Liver (tissue), 7 donors: ENCODE measurements at regions not wholly inside any gene's neighbourhood (a gene's known extent, or its start where the extent isn't known, plus 50 kb on each side); places are given as distances from the start of the nearest gene placed in this dataset.

Experiments used
- DNase-seq: peaks from one replicate; pipeline ENCODE4 v3.0.0-alpha.2; 2017; ENCODE audit warnings: low spot score
- H3K27ac ChIP-seq, 2 donors: one replicate each; pipeline ENCODE4 v1.7.0; 2013; ENCODE audit warnings: inconsistent platforms in 2 of 2, low read length in 2 of 2, control low read depth in 1 of 2, low read depth in 1 of 2, mild to moderate bottlenecking in 1 of 2
- H3K27me3 ChIP-seq, 4 donors: one replicate each; pipeline versions ENCODE4 v1.6.1 to v1.7.0; 2013; ENCODE audit warnings: low read length in 3 of 4, inconsistent platforms in 1 of 4, mild to moderate bottlenecking in 1 of 4, moderate library complexity in 1 of 4; ENCODE audit not compliant: control insufficient read depth in 4 of 4, insufficient read depth in 4 of 4
- H3K36me3 ChIP-seq, 4 donors: one replicate each; pipeline versions ENCODE4 v1.6.1 to v1.7.0; 2013; ENCODE audit warnings: low read length in 3 of 4, mild to moderate bottlenecking in 3 of 4, low read depth in 1 of 4, moderate library complexity in 1 of 4; ENCODE audit not compliant: control insufficient read depth in 4 of 4, insufficient read depth in 3 of 4
- H3K4me1 ChIP-seq, 4 donors: one replicate each; pipeline versions ENCODE4 v1.6.1 to v1.7.0; 2013; ENCODE audit warnings: low read length in 3 of 4, mild to moderate bottlenecking in 3 of 4, moderate library complexity in 1 of 4; ENCODE audit not compliant: control insufficient read depth in 4 of 4, insufficient read depth in 4 of 4
- H3K4me3 ChIP-seq, 3 donors: one replicate each; pipeline versions ENCODE4 v1.6.1 to v1.7.0; 2013; ENCODE audit warnings: low read length in 3 of 3, control low read depth in 1 of 3, low read depth in 1 of 3, mild to moderate bottlenecking in 1 of 3
- H3K9ac ChIP-seq, 2 donors: one replicate each; pipeline ENCODE4 v1.7.0; 2013; ENCODE audit warnings: low read length in 2 of 2, mild to moderate bottlenecking in 2 of 2, moderate library complexity in 2 of 2, control low read depth in 1 of 2, low read depth in 1 of 2
- H3K9me3 ChIP-seq, 4 donors: one replicate each; pipeline versions ENCODE4 v1.6.1 to v1.7.0; 2013; ENCODE audit warnings: low read length in 3 of 4; ENCODE audit not compliant: control insufficient read depth in 4 of 4
- ATF3 ChIP-seq: IDR thresholded peaks from 2 replicates; pipeline ENCODE4 v1.6.1; 2016; ENCODE audit warnings: antibody characterized with exemption
- EGR1 ChIP-seq, 2 donors: IDR thresholded peaks; 2 replicates each; pipeline ENCODE4 v1.6.1; 2016 to 2018; ENCODE audit warnings: antibody characterized with exemption in 2 of 2, low read depth in 2 of 2
- FOXA1 ChIP-seq: IDR thresholded peaks from 2 replicates; pipeline ENCODE4 v1.6.1; 2016; ENCODE audit warnings: antibody characterized with exemption
- FOXA2 ChIP-seq: IDR thresholded peaks from 2 replicates; pipeline ENCODE4 v1.6.1; 2016; ENCODE audit warnings: antibody characterized with exemption
- GABPA ChIP-seq, 2 donors: IDR thresholded peaks in 1 of 2; conservative IDR thresholded peaks in 1 of 2; 2 replicates each; pipeline ENCODE4 v1.6.1; 2016; ENCODE audit warnings: antibody characterized with exemption in 2 of 2, mild to moderate bottlenecking in 1 of 2, moderate library complexity in 1 of 2
- HNF4A ChIP-seq, 2 donors: conservative IDR thresholded peaks; 2 replicates each; pipeline ENCODE4 v1.6.1; 2016; ENCODE audit warnings: antibody characterized with exemption in 2 of 2, mild to moderate bottlenecking in 2 of 2
- HNF4G ChIP-seq: IDR thresholded peaks from 2 replicates; pipeline ENCODE4 v1.6.1; 2016; ENCODE audit warnings: antibody characterized with exemption
- NR2F2 ChIP-seq: IDR thresholded peaks from 2 replicates; pipeline ENCODE4 v1.6.1; 2016; ENCODE audit warnings: antibody characterized with exemption
- RAD21 ChIP-seq, 2 donors: IDR thresholded peaks; 2 replicates each; pipeline ENCODE4 v1.6.1; 2016; ENCODE audit warnings: antibody characterized with exemption in 2 of 2, mild to moderate bottlenecking in 2 of 2
- RXRA ChIP-seq, 2 donors: IDR thresholded peaks; 2 replicates each; pipeline ENCODE4 v1.6.1; 2017 to 2018; ENCODE audit warnings: antibody characterized with exemption in 2 of 2, mild to moderate bottlenecking in 1 of 2
- SP1 ChIP-seq: IDR thresholded peaks from 2 replicates; pipeline ENCODE4 v1.6.1; 2018; ENCODE audit warnings: antibody characterized with exemption, mild to moderate bottlenecking
- TAF1 ChIP-seq: conservative IDR thresholded peaks from 2 replicates; pipeline ENCODE4 v1.6.1; 2016; ENCODE audit warnings: antibody characterized with exemption, mild to moderate bottlenecking
- YY1 ChIP-seq: IDR thresholded peaks from 2 replicates; pipeline ENCODE4 v1.6.1; 2016; ENCODE audit warnings: antibody characterized with exemption, mild to moderate bottlenecking
- ZBTB33 ChIP-seq: IDR thresholded peaks from 2 replicates; pipeline ENCODE4 v1.6.1; 2016; ENCODE audit warnings: antibody characterized with exemption
- WGBS: extraction: QIAGEN DNeasy Blood & Tissue Kit; methylation state at CpG from one replicate; pipeline ENCODE4 v1.1.7; 2013; 5-methylcytosine and 5-hydroxymethylcytosine counted together
- donor health status: healthy.
- donor health status: healthy.
- donor health status: healthy.
- donor health status: healthy.

- TF ChIP-seq FOXA2 (no peak), RAD21 (IDR thresholded peaks at IDR 0.05) (no peak), EGR1 (IDR thresholded peaks at IDR 0.05; ENCODE audit: low read depth in 2 of 2) (no peak), NR2F2 (no peak), ATF3 (no peak), GABPA (IDR thresholded peaks at IDR 0.05 in 1 of 2, conservative IDR thresholded peaks at IDR 0.05 in 1 of 2) (no peak), SP1 (no peak), RXRA (IDR thresholded peaks at IDR 0.05) (no peak), HNF4G (no peak), HNF4A (conservative IDR thresholded peaks at IDR 0.05) (no peak)
These were observed 470.9 kb upstream of the CDIN1 start (continued) for GRCh38 chr15:36108541-36108940.

GRCh38 chr15:36109943-36110658 lies 469.3 kb upstream of the CDIN1 start:
- DNase-seq, result no peak
- H3K27ac ChIP-seq, result no peak overlapping the region
- WGBS, result 60% methylated on average over 2 of the region's 2 CpGs
- no peak overlapping the region for H3K9ac ChIP-seq
- no peaks in the 10 kb centered on the region for H3K27me3 ChIP-seq
- H3K36me3 ChIP-seq, result no peaks in the 10 kb centered on the region
- H3K4me3 ChIP-seq, result no peak overlapping the region
- no peaks in the 10 kb centered on the region for H3K9me3 ChIP-seq
- no peaks in the 10 kb centered on the region for H3K4me1 ChIP-seq
- no peak for TF ChIP-seq RXRA (IDR thresholded peaks at IDR 0.05)
- no peak for TF ChIP-seq TAF1
- no peak for TF ChIP-seq SP1
- TF ChIP-seq FOXA1, result no peak
- TF ChIP-seq ZBTB33, result no peak

- no peak overlapping the region for H3K4me3 ChIP-seq
- no peak overlapping the region for H3K27ac ChIP-seq
- H3K9ac ChIP-seq, result no peak overlapping the region
- H3K9me3 ChIP-seq, result no peaks in the 10 kb centered on the region
- no peak for TF ChIP-seq FOXA1
- TF ChIP-seq HNF4A (conservative IDR thresholded peaks at IDR 0.05), result no peak
- TF ChIP-seq GABPA (IDR thresholded peaks at IDR 0.05 in 1 of 2, conservative IDR thresholded peaks at IDR 0.05 in 1 of 2), result no peak
- TF ChIP-seq YY1, result no peak
- DNase-seq, result no peak
- no peaks in the 10 kb centered on the region for H3K4me1 ChIP-seq
- no peaks in the 10 kb centered on the region for H3K27me3 ChIP-seq
- WGBS, result 68% methylated on average over 1 of the region's 1 CpG
- no peaks in the 10 kb centered on the region for H3K36me3 ChIP-seq
These were observed 468.8 kb upstream of the CDIN1 start for GRCh38 chr15:36110659-36110993.

- Histone ChIP-seq H3K36me3 (no peaks in the 10 kb centered on the region), H3K9ac (no peak overlapping the region), H3K4me3 (no peak overlapping the region), H3K4me1 (no peaks in the 10 kb centered on the region), H3K9me3 (no peaks in the 10 kb centered on the region), H3K27me3 (no peaks in the 10 kb centered on the region), H3K27ac (no peak overlapping the region)
- TF ChIP-seq FOXA1, result no peak
- TF ChIP-seq RXRA (IDR thresholded peaks at IDR 0.05), result no peak
- no peak for TF ChIP-seq HNF4G
- 89% methylated on average over 6 of the region's 6 CpGs for WGBS
- no peak for DNase-seq
These were observed 462.1 kb upstream of the CDIN1 start for GRCh38 chr15:36117296-36117787.
